ENCODE measurements at regions not wholly inside any gene's neighbourhood (a gene's known extent, or its start where the extent isn't known, plus 50 kb on each side); places are given as distances from the start of the nearest gene placed in this dataset.

DNA sequence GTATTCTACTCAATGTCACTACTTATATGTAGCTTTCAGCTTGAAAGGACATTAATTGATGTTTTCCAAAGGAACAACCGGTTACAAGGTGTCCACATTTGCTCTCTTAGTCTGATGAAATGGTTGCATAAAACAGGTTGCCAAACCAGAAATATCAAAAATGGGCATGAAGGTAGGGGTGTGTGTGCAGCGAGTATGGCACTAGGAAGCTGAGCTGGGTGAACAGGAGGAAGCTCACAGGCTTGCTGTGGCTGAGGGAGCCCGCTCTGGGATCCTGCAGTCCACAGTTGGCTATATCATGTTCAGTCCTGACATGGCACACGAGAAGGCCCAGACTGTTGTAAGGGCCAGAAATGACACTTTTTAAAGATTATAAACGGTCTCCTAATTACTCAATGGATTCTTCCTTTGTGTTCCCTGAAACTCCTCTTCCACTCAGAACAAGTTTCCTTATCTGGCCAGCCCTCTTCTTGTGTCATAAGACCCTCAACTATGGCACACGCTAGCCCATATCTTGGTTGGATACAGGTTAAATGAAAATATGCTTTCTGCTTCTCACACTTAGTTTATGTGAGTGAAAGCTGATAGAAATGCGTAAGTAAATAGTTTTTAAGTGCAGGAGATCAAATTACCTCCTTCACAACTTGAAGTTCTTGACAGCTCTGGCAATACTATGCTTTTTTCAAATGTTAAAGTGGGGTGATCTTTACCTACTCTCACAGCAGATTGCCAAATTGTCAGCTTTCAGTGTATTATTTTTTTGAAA lies 201.5 kb downstream of the LMO4 start:
- no peaks in the 10 kb centered on the region for H4K20me1 ChIP-seq (ENCODE audit: insufficient read depth, low read length)
- H3K27me3 Mint-ChIP-seq (ENCODE audit: low read depth, unreplicated experiment): peaks cover 2% of the 10 kb centered on the region
- H2AFZ ChIP-seq (ENCODE audit: low read depth, low read length): no peak overlapping the region
- no peaks in the 10 kb centered on the region for H3K4me1 Mint-ChIP-seq (ENCODE audit: low read depth, unreplicated experiment)
- no peak overlapping the region for H3K9ac ChIP-seq (ENCODE audit: low read length)
- H3K9me3 ChIP-seq (ENCODE audit: insufficient read depth, low read depth, low read length): no peaks in the 10 kb centered on the region
- no peak overlapping the region for H3K27ac Mint-ChIP-seq (ENCODE audit: unreplicated experiment)
- H3K36me3 Mint-ChIP-seq (ENCODE audit: low read depth, unreplicated experiment): no peaks in the 10 kb centered on the region
- no peaks in the 10 kb centered on the region for H3K4me1 ChIP-seq (ENCODE audit: insufficient read depth, low read length)
- H3K4me3 Mint-ChIP-seq (ENCODE audit: unreplicated experiment): no peak overlapping the region
- TF ChIP-seq, protein P1, sequence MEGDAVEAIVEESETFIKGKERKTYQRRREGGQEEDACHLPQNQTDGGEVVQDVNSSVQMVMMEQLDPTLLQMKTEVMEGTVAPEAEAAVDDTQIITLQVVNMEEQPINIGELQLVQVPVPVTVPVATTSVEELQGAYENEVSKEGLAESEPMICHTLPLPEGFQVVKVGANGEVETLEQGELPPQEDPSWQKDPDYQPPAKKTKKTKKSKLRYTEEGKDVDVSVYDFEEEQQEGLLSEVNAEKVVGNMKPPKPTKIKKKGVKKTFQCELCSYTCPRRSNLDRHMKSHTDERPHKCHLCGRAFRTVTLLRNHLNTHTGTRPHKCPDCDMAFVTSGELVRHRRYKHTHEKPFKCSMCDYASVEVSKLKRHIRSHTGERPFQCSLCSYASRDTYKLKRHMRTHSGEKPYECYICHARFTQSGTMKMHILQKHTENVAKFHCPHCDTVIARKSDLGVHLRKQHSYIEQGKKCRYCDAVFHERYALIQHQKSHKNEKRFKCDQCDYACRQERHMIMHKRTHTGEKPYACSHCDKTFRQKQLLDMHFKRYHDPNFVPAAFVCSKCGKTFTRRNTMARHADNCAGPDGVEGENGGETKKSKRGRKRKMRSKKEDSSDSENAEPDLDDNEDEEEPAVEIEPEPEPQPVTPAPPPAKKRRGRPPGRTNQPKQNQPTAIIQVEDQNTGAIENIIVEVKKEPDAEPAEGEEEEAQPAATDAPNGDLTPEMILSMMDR (IDR thresholded peaks at IDR 0.05; ENCODE audit: insufficient read depth, low read depth, low read length): no peak
- TF ChIP-seq EZH2 (IDR thresholded peaks at IDR 0.05; ENCODE audit: insufficient read depth, low read length): no peak
- FAIRE-seq (no peak), DNase-seq (ENCODE audit: low read depth) (no peak)
- no peak overlapping the region for H3K4me3 ChIP-seq (ENCODE audit: insufficient read depth, low read depth, low read length)
- no peak overlapping the region for H3K27ac ChIP-seq (ENCODE audit: low read depth, low read length)
- H3K4me2 ChIP-seq (ENCODE audit: low read length): no peak overlapping the region
- H3K79me2 ChIP-seq (ENCODE audit: insufficient read depth, low read length): no peaks in the 10 kb centered on the region
- no peaks in the 10 kb centered on the region for H3K9me3 Mint-ChIP-seq (ENCODE audit: unreplicated experiment)
- no peaks in the 10 kb centered on the region for H3K27me3 ChIP-seq (ENCODE audit: insufficient read depth, low read length)
- H3K36me3 ChIP-seq (ENCODE audit: insufficient read depth, low read length): no peaks in the 10 kb centered on the region

- H3K9me3 ChIP-seq (ENCODE audit: insufficient read depth, low read depth, low read length): no peaks in the 10 kb centered on the region
- TF ChIP-seq, protein P1 (IDR thresholded peaks at IDR 0.05; ENCODE audit: insufficient read depth, low read depth, low read length): no peak
- no peak for TF ChIP-seq EZH2 (IDR thresholded peaks at IDR 0.05; ENCODE audit: insufficient read depth, low read length)
- DNase-seq (ENCODE audit: low read depth) (no peak), FAIRE-seq (no peak)
- H3K27me3 ChIP-seq (ENCODE audit: insufficient read depth, low read length): no peaks in the 10 kb centered on the region
- H3K4me1 ChIP-seq (ENCODE audit: insufficient read depth, low read length): no peaks in the 10 kb centered on the region
- H3K9ac ChIP-seq (ENCODE audit: low read length): no peak overlapping the region
- H3K36me3 Mint-ChIP-seq (ENCODE audit: low read depth, unreplicated experiment): no peaks in the 10 kb centered on the region
- H3K9me3 Mint-ChIP-seq (ENCODE audit: unreplicated experiment): peaks cover 1% of the 10 kb centered on the region
- H3K4me1 Mint-ChIP-seq (ENCODE audit: low read depth, unreplicated experiment): no peaks in the 10 kb centered on the region
- H3K27ac ChIP-seq (ENCODE audit: low read depth, low read length): no peak overlapping the region
- no peak overlapping the region for H2AFZ ChIP-seq (ENCODE audit: low read depth, low read length)
- H3K4me3 ChIP-seq (ENCODE audit: insufficient read depth, low read depth, low read length): no peak overlapping the region
- no peak overlapping the region for H3K27ac Mint-ChIP-seq (ENCODE audit: unreplicated experiment)
- H3K27me3 Mint-ChIP-seq (ENCODE audit: low read depth, unreplicated experiment): no peaks in the 10 kb centered on the region
- no peaks in the 10 kb centered on the region for H4K20me1 ChIP-seq (ENCODE audit: insufficient read depth, low read length)
- H3K4me3 Mint-ChIP-seq (ENCODE audit: unreplicated experiment): no peak overlapping the region
- no peaks in the 10 kb centered on the region for H3K79me2 ChIP-seq (ENCODE audit: insufficient read depth, low read length)
- no peaks in the 10 kb centered on the region for H3K36me3 ChIP-seq (ENCODE audit: insufficient read depth, low read length)
- no peak overlapping the region for H3K4me2 ChIP-seq (ENCODE audit: low read length)
These were observed 206.9 kb downstream of the LMO4 start for GRCh38 chr1:87535551-87535950.

DNA sequence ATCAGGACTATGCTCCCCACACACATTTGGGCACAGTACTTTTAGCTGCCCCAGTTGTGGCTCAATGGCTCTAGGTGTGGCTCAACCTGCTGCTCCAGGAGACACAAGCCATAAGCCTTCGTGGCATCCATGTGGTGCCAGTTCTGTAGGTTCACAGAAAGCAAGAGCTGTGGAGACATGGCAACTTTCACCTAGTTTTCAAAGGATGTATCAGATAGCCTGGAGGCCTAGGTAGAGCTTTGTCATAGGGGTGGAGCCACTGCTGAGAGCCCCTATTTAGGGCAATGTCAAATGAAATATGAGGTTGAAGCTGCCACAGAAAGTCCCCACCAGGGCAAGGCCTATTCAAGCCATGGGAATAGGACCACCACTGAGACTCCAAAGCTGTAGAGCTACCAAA lies 210.5 kb downstream of the LMO4 start:
- no peaks in the 10 kb centered on the region for H3K27me3 Mint-ChIP-seq (ENCODE audit: low read depth, unreplicated experiment)
- FAIRE-seq (no peak), DNase-seq (ENCODE audit: low read depth) (no peak)
- H2AFZ ChIP-seq (ENCODE audit: low read depth, low read length): no peak overlapping the region
- H3K4me1 ChIP-seq (ENCODE audit: insufficient read depth, low read length): no peaks in the 10 kb centered on the region
- H3K4me1 Mint-ChIP-seq (ENCODE audit: low read depth, unreplicated experiment): no peaks in the 10 kb centered on the region
- H3K9me3 ChIP-seq (ENCODE audit: insufficient read depth, low read depth, low read length): no peaks in the 10 kb centered on the region
- H3K27ac ChIP-seq (ENCODE audit: low read depth, low read length): no peak overlapping the region
- H3K4me3 Mint-ChIP-seq (ENCODE audit: unreplicated experiment): no peak overlapping the region
- no peaks in the 10 kb centered on the region for H4K20me1 ChIP-seq (ENCODE audit: insufficient read depth, low read length)
- no peaks in the 10 kb centered on the region for H3K36me3 Mint-ChIP-seq (ENCODE audit: low read depth, unreplicated experiment)
- H3K9me3 Mint-ChIP-seq (ENCODE audit: unreplicated experiment): peaks cover 4% of the 10 kb centered on the region
- no peaks in the 10 kb centered on the region for H3K27me3 ChIP-seq (ENCODE audit: insufficient read depth, low read length)
- no peak overlapping the region for H3K9ac ChIP-seq (ENCODE audit: low read length)
- H3K36me3 ChIP-seq (ENCODE audit: insufficient read depth, low read length): no peaks in the 10 kb centered on the region
- H3K79me2 ChIP-seq (ENCODE audit: insufficient read depth, low read length): no peaks in the 10 kb centered on the region
- no peak overlapping the region for H3K4me3 ChIP-seq (ENCODE audit: insufficient read depth, low read depth, low read length)
- TF ChIP-seq EZH2 (IDR thresholded peaks at IDR 0.05; ENCODE audit: insufficient read depth, low read length): no peak
- TF ChIP-seq, protein P1 (IDR thresholded peaks at IDR 0.05; ENCODE audit: insufficient read depth, low read depth, low read length): no peak
- no peak overlapping the region for H3K4me2 ChIP-seq (ENCODE audit: low read length)
- no peak overlapping the region for H3K27ac Mint-ChIP-seq (ENCODE audit: unreplicated experiment)
